ENCODE measurements at regions not wholly inside any gene's neighbourhood (a gene's known extent, or its start where the extent isn't known, plus 50 kb on each side); places are given as distances from the start of the nearest gene placed in this dataset.

- CTCF ChIA-PET (ENCODE audit: unreplicated experiment): no interaction called here
These were observed 246.3 kb downstream of the OGFRL1 start for GRCh38 chr6:71534921-71535320.

DNA sequence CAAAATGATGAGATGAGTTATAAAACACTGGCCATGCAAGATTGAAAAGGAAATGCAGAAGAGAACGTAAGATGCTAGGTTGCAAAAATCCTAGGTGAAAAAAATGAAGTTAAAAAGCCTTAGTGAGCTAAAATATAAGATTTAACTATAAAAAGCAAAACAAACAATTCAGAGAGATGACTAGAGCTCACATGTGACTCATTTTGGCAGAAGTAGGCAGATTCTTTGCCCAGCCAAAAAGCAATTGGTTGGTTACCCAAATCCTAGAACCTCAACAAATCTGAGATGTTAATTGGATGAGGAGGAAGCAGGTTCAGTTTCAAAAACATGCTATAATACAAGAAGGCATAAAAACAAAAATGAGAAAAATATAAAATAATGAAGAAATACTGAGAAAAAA is 249.1 kb downstream of the OGFRL1 start:
- Histone ChIP-seq H3K9me3 (ENCODE audit: low read length) (no peaks in the 10 kb centered on the region), H3K4me2 (ENCODE audit: low read length) (no peak overlapping the region), H4K20me1 (ENCODE audit: insufficient read depth, low read length) (no peaks in the 10 kb centered on the region), H3K79me2 (ENCODE audit: insufficient read depth, low read depth, low read length) (no peaks in the 10 kb centered on the region), H2AFZ (ENCODE audit: low read length) (no peak overlapping the region), H3K4me3 (ENCODE audit: low read depth, low read length, poor library complexity, severe bottlenecking) (no peak overlapping the region), H3K9me2 (ENCODE audit: insufficient read depth, low read length) (no peaks in the 10 kb centered on the region), H3K4me1 (ENCODE audit: insufficient read depth, low read length, poor library complexity, severe bottlenecking) (no peaks in the 10 kb centered on the region), H3K36me3 (ENCODE audit: insufficient read depth, low read length) (no peaks in the 10 kb centered on the region), H3K27ac (ENCODE audit: low read depth, low read length, poor library complexity, severe bottlenecking) (no peak overlapping the region)
- intact Hi-C loops (cut with micrococcal nuclease; ENCODE audit: unreplicated experiment): no loop called here
- POLR2A ChIA-PET: interaction anchor here (1.3 kb wide), 1 partner anchor 9 kb away, joined by 5 read pairs; no protein-coding TSS in a partner anchor
- CTCF ChIA-PET (ENCODE audit: unreplicated experiment): no interaction called here
- no peak for DNase-seq (ENCODE audit: low spot score)
- BruUV-seq (replicated peaks): no TSS peak
- TF ChIP-seq CTCF (conservative IDR thresholded peaks at IDR 0.05; ENCODE audit: low read length) (no peak), EZH2phosphoT487 (IDR thresholded peaks at IDR 0.05; ENCODE audit: borderline replicate concordance, low read depth, low read length) (no peak)

More at GRCh38 chr6:71534921-71535320, 246.3 kb downstream of the OGFRL1 start:
- Histone ChIP-seq H3K9me2 (ENCODE audit: insufficient read depth, low read length) (no peaks in the 10 kb centered on the region), H3K4me2 (ENCODE audit: low read length) (no peak overlapping the region), H3K36me3 (ENCODE audit: insufficient read depth, low read length) (no peaks in the 10 kb centered on the region), H3K9me3 (ENCODE audit: low read length) (no peaks in the 10 kb centered on the region), H3K4me1 (ENCODE audit: insufficient read depth, low read length, poor library complexity, severe bottlenecking) (no peaks in the 10 kb centered on the region), H3K4me3 (ENCODE audit: low read depth, low read length, poor library complexity, severe bottlenecking) (no peak overlapping the region), H2AFZ (ENCODE audit: low read length) (no peak overlapping the region), H3K79me2 (ENCODE audit: insufficient read depth, low read depth, low read length) (no peaks in the 10 kb centered on the region), H4K20me1 (ENCODE audit: insufficient read depth, low read length) (no peaks in the 10 kb centered on the region), H3K27ac (ENCODE audit: low read depth, low read length, poor library complexity, severe bottlenecking) (no peak overlapping the region)
- intact Hi-C loops (cut with micrococcal nuclease; ENCODE audit: unreplicated experiment): loop anchor here (2.0 kb wide), 1 partner anchor 550 kb away; no protein-coding TSS in a partner anchor
- POLR2A ChIA-PET: interaction anchor here (0.9 to 1.6 kb wide), 2 partner anchors 10 to 38 kb away, joined by 3 read pairs; no protein-coding TSS in a partner anchor
- TF ChIP-seq EZH2phosphoT487 (IDR thresholded peaks at IDR 0.05; ENCODE audit: borderline replicate concordance, low read depth, low read length) (no peak), CTCF (conservative IDR thresholded peaks at IDR 0.05; ENCODE audit: low read length) (no peak)
- no TSS peak for BruUV-seq (replicated peaks)
- no peak for DNase-seq (ENCODE audit: low spot score)

DNA sequence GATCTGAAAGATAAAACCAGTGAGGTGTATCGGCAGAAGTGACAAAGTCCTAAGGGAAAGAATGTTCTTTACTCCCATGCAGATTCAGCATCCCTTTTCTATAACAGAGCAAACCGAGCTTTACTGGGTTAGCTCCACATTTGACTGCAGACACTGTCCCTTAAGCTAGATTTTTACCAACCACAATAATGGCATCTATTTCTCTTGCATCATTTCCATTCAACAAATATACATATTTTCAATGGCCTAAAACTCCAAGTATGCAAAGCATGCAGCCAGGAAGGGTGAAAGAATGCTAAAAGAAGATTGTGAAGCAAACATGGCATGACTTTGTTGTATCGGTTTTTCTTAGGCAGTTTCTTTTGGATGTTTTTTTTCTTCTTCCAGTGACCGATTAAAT is 255.4 kb downstream of the OGFRL1 start:
- Histone ChIP-seq H3K36me3 (ENCODE audit: insufficient read depth, low read length) (no peaks in the 10 kb centered on the region), H3K27ac (ENCODE audit: low read depth, low read length, poor library complexity, severe bottlenecking) (no peak overlapping the region), H3K4me3 (ENCODE audit: low read depth, low read length, poor library complexity, severe bottlenecking) (no peak overlapping the region), H2AFZ (ENCODE audit: low read length) (no peak overlapping the region), H3K9me2 (ENCODE audit: insufficient read depth, low read length) (no peaks in the 10 kb centered on the region), H3K4me2 (ENCODE audit: low read length) (no peak overlapping the region), H3K9me3 (ENCODE audit: low read length) (no peaks in the 10 kb centered on the region), H4K20me1 (ENCODE audit: insufficient read depth, low read length) (no peaks in the 10 kb centered on the region), H3K79me2 (ENCODE audit: insufficient read depth, low read depth, low read length) (no peaks in the 10 kb centered on the region), H3K4me1 (ENCODE audit: insufficient read depth, low read length, poor library complexity, severe bottlenecking) (no peaks in the 10 kb centered on the region)
- ChIA-PET POLR2A (no interaction called here), CTCF (ENCODE audit: unreplicated experiment) (no interaction called here)
- BruUV-seq (replicated peaks): no TSS peak
- TF ChIP-seq EZH2phosphoT487 (IDR thresholded peaks at IDR 0.05; ENCODE audit: borderline replicate concordance, low read depth, low read length) (no peak), CTCF (conservative IDR thresholded peaks at IDR 0.05; ENCODE audit: low read length) (no peak)
- no peak for DNase-seq (ENCODE audit: low spot score)
- intact Hi-C loops (cut with micrococcal nuclease; ENCODE audit: unreplicated experiment): no loop called here
